H1 (cell line): ENCODE measurements at regions not wholly inside any gene's neighbourhood (a gene's known extent, or its start where the extent isn't known, plus 50 kb on each side); places are given as distances from the start of the nearest gene placed in this dataset.

Experiments used
- CTCF ChIA-PET: fragments of 300-600 bp; sonication (Branson Sonifier 250); formaldehyde crosslinking; loops from one replicate; lab custom pipeline; 2021; ENCODE audit not compliant: partially characterized antibody; lab: Charles Lee
- POLR2A ChIA-PET: fragments of 300-600 bp; sonication (Branson Sonifier 250); formaldehyde crosslinking; loops from one replicate; lab custom pipeline; 2021; ENCODE audit warnings: inconsistent platforms; ENCODE audit not compliant: partially characterized antibody; lab: Charles Lee
- DNase-seq, 2 experiments: peaks; one replicate each; pipeline versions ENCODE4 v3.0.0 to v3.0.0-alpha.2; 2010 to 2022; ENCODE audit warnings: low spot score in 2 of 2, low read depth in 1 of 2, mixed read lengths in 1 of 2
- FAIRE-seq: peaks from 2 replicates; lab custom pipeline; 2011; peaks lifted over from hg19 to GRCh38; lab: Jason Lieb, UNC
- H2AFZ ChIP-seq: 2 replicates; pipeline ENCODE4 v1.8.1; 2012; ENCODE audit warnings: low read length, inconsistent platforms
- H2AK5ac ChIP-seq: 2 replicates; pipeline ENCODE4 v1.6.1; 2013; ENCODE audit warnings: low read depth, low read length
- H2BK120ac ChIP-seq: replicated peaks from 2 replicates; pipeline ENCODE3; 2013; ENCODE audit warnings: low read depth, low read length, inconsistent platforms
- H2BK12ac ChIP-seq: 2 replicates; pipeline ENCODE4 v1.6.1; 2013; ENCODE audit warnings: low read depth, low read length
- H2BK15ac ChIP-seq: 2 replicates; pipeline ENCODE4 v1.6.1; 2013; ENCODE audit warnings: low read length
- H2BK20ac ChIP-seq: 2 replicates; pipeline ENCODE4 v1.6.1; 2013; ENCODE audit warnings: low read length
- H2BK5ac ChIP-seq: 2 replicates; pipeline ENCODE4 v1.6.1; 2013; ENCODE audit warnings: low read depth, low read length
- H3K14ac ChIP-seq: 2 replicates; pipeline ENCODE4 v1.6.1; 2013; ENCODE audit warnings: inconsistent platforms; ENCODE audit not compliant: insufficient read length
- H3K18ac ChIP-seq: 2 replicates; pipeline ENCODE4 v1.6.1; 2013; ENCODE audit warnings: low read length; ENCODE audit errors: extremely low read depth
- H3K23ac ChIP-seq: 2 replicates; pipeline ENCODE4 v1.6.1; 2013; ENCODE audit warnings: inconsistent platforms; ENCODE audit not compliant: insufficient read length
- H3K23me2 ChIP-seq: 2 replicates; pipeline ENCODE4 v1.6.1; 2013; ENCODE audit warnings: low read depth, low read length
- H3K27ac ChIP-seq: 2 replicates; pipeline ENCODE4 v1.6.1; 2011; ENCODE audit warnings: low read depth, low read length, inconsistent platforms
- H3K27me3 ChIP-seq, 4 experiments: replicated peaks in 1 of 4; 1 replicate in 1 of 4; 2 replicates in 3 of 4; pipeline versions ENCODE4 v1.6.1 to v1.8.1; 2011 to 2013; ENCODE audit warnings: low read length in 3 of 4, mild to moderate bottlenecking in 3 of 4, inconsistent platforms in 2 of 4, mixed read lengths in 2 of 4, moderate library complexity in 1 of 4; ENCODE audit not compliant: control insufficient read depth in 3 of 4, insufficient read depth in 3 of 4; ENCODE audit errors: extremely low read depth in 1 of 4
- H3K36me3 ChIP-seq, 4 experiments: 2 replicates each; pipeline versions ENCODE4 v1.6.1 to v1.8.1; 2011 to 2013; ENCODE audit warnings: mild to moderate bottlenecking in 4 of 4, low read length in 3 of 4, moderate library complexity in 2 of 4, control low read depth in 1 of 4, inconsistent platforms in 1 of 4; ENCODE audit not compliant: insufficient read depth in 4 of 4, control insufficient read depth in 2 of 4
- H3K4ac ChIP-seq: replicated peaks from 2 replicates; pipeline ENCODE3; 2013; ENCODE audit warnings: low read length, low read depth, mixed read lengths, inconsistent platforms; ENCODE audit not compliant: insufficient read length
- H3K4me1 ChIP-seq, 4 experiments: replicated peaks in 1 of 4; 1 replicate in 1 of 4; 2 replicates in 3 of 4; pipeline versions ENCODE4 v1.6.1 to v1.8.1; 2011 to 2013; ENCODE audit warnings: low read length in 3 of 4, inconsistent platforms in 2 of 4, mixed read lengths in 1 of 4; ENCODE audit not compliant: insufficient read depth in 4 of 4, control insufficient read depth in 3 of 4
- H3K4me2 ChIP-seq, 2 experiments: 2 replicates each; pipeline versions ENCODE4 v1.6.1 to v1.8.1; 2011 to 2013; ENCODE audit warnings: low read depth in 2 of 2, low read length in 2 of 2, control low read depth in 1 of 2, inconsistent platforms in 1 of 2, mild to moderate bottlenecking in 1 of 2; ENCODE audit not compliant: insufficient read depth in 1 of 2
- H3K4me3 ChIP-seq, 4 experiments: fragments of 200-600, 300-600 bp in 1 of 4; sonication (generic), shearing (Covaris generic), sonication (Bioruptor Twin) in 1 of 4; 2 replicates each; pipeline versions ENCODE4 v1.5.1 to v1.8.1; 2011 to 2016; ENCODE audit warnings: low read length in 4 of 4, low read depth in 3 of 4, control low read depth in 2 of 4, inconsistent platforms in 2 of 4, mild to moderate bottlenecking in 2 of 4, mixed read lengths in 1 of 4, moderate library complexity in 1 of 4; ENCODE audit not compliant: insufficient read depth in 2 of 4; ENCODE audit errors: extremely low read depth in 1 of 4
- H3K56ac ChIP-seq: replicated peaks from 2 replicates; pipeline ENCODE3; 2013; ENCODE audit warnings: low read depth, mild to moderate bottlenecking, mixed read lengths, low read length, inconsistent platforms; ENCODE audit not compliant: insufficient read length
- H3K79me1 ChIP-seq: 2 replicates; pipeline ENCODE4 v1.6.1; 2013; ENCODE audit warnings: low read depth, low read length, control low read depth
- H3K79me2 ChIP-seq, 2 experiments: 2 replicates each; pipeline versions ENCODE4 v1.6.1 to v1.8.1; 2012 to 2013; ENCODE audit warnings: low read length in 2 of 2, mild to moderate bottlenecking in 2 of 2, inconsistent platforms in 1 of 2; ENCODE audit not compliant: insufficient read depth in 2 of 2, control insufficient read depth in 1 of 2
- H3K9ac ChIP-seq, 4 experiments: replicated peaks in 1 of 4; 1 replicate in 1 of 4; 2 replicates in 3 of 4; pipeline versions ENCODE4 v1.6.1 to v1.8.1; 2011 to 2013; ENCODE audit warnings: low read depth in 3 of 4, low read length in 3 of 4, control low read depth in 2 of 4, mild to moderate bottlenecking in 2 of 4, moderate library complexity in 2 of 4, inconsistent platforms in 1 of 4; ENCODE audit errors: extremely low read depth in 1 of 4
- H3K9me3 ChIP-seq, 2 experiments: 2 replicates each; pipeline versions ENCODE4 v1.6.1 to v1.8.1; 2012 to 2013; ENCODE audit warnings: mild to moderate bottlenecking in 2 of 2, moderate library complexity in 2 of 2, control low read depth in 1 of 2, inconsistent platforms in 1 of 2, low read depth in 1 of 2, low read length in 1 of 2, mixed read lengths in 1 of 2; ENCODE audit not compliant: insufficient read depth in 2 of 2
- H4K20me1 ChIP-seq, 2 experiments: replicated peaks in 1 of 2; 2 replicates each; pipeline versions ENCODE3 to v1.8.1; 2011 to 2013; ENCODE audit warnings: inconsistent platforms in 2 of 2, low read length in 2 of 2, mild to moderate bottlenecking in 1 of 2; ENCODE audit not compliant: insufficient read depth in 2 of 2, control insufficient read depth in 1 of 2
- H4K5ac ChIP-seq: 2 replicates; pipeline ENCODE4 v1.6.1; 2013; ENCODE audit warnings: low read length, low read depth, mixed read lengths, inconsistent platforms; ENCODE audit not compliant: insufficient read length
- H4K8ac ChIP-seq: 2 replicates; pipeline ENCODE4 v1.8.0; 2013; ENCODE audit warnings: mild to moderate bottlenecking, moderate library complexity, low read length, inconsistent platforms; ENCODE audit not compliant: insufficient read depth; ENCODE audit errors: extremely low read depth
- H4K91ac ChIP-seq: replicated peaks from 2 replicates; pipeline ENCODE3; 2013; ENCODE audit warnings: low read length, mixed read lengths, inconsistent platforms; ENCODE audit not compliant: insufficient read length
- BACH1 ChIP-seq: IDR thresholded peaks from 2 replicates; pipeline ENCODE4 v1.6.1; 2012; ENCODE audit warnings: low read length, improper control_type of control experiment
- GTF2F1 ChIP-seq: IDR thresholded peaks from 2 replicates; pipeline ENCODE4 v1.6.1; 2012; ENCODE audit warnings: low read depth, low read length, improper control_type of control experiment, borderline replicate concordance
- JUND ChIP-seq: IDR thresholded peaks from 2 replicates; pipeline ENCODE4 v1.6.1; 2011; ENCODE audit warnings: mild to moderate bottlenecking, improper control_type of control experiment, low read length
- ZNF274 ChIP-seq: IDR thresholded peaks from 2 replicates; pipeline ENCODE4 v1.7.0; 2012; ENCODE audit warnings: low read length, borderline replicate concordance; ENCODE audit errors: extremely low read depth

DNA sequence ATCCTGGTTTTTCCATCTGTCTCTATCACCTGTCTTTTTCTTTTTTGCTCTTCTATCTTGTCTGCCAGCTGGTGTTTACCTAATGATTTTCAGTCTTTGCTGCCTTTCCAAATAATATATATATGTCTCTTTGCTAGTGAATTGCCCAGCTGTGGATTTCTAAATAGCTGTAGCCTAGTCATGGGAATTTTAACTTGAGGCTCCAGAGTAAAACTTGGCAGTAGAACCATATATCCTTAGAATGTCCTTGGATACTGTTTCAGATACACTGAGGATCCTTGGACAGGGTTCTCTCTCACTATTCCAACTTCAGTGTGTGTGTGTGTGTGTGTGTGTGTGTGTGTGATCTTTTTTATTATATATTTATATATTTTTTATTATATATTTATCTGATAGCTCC is 2285.3 kb downstream of the LRRC4C start:
- no peaks in the 10 kb centered on the region for H3K36me3 ChIP-seq
- no peak overlapping the region for H4K5ac ChIP-seq
- FAIRE-seq (no peak), DNase-seq (no peak)
- no peak overlapping the region for H3K14ac ChIP-seq
- H3K27ac ChIP-seq: no peak overlapping the region
- H3K79me1 ChIP-seq: no peaks in the 10 kb centered on the region
- no peak overlapping the region for H3K4me3 ChIP-seq
- ChIA-PET POLR2A (no interaction called here), CTCF (interaction anchor here (0.7 to 2.4 kb wide), 4 partner anchors 9 to 201 kb away, joined by 3 to 6 read pairs (median 4); no protein-coding TSS in a partner anchor)
- H4K20me1 ChIP-seq: no peaks in the 10 kb centered on the region
- no peak overlapping the region for H2BK20ac ChIP-seq
- H4K8ac ChIP-seq: no peak overlapping the region
- H3K23ac ChIP-seq: no peak overlapping the region
- TF ChIP-seq BACH1: no peak
- TF ChIP-seq ZNF274: no peak
- no peak for TF ChIP-seq GTF2F1
- TF ChIP-seq JUND: no peak
- H2AK5ac ChIP-seq: no peak overlapping the region
- no peak overlapping the region for H2BK120ac ChIP-seq
- H3K23me2 ChIP-seq: no peaks in the 10 kb centered on the region
- no peak overlapping the region for H3K9ac ChIP-seq
- H3K9me3 ChIP-seq: no peaks in the 10 kb centered on the region
- no peak overlapping the region for H3K18ac ChIP-seq
- H2AFZ ChIP-seq: no peak overlapping the region
- no peaks in the 10 kb centered on the region for H3K79me2 ChIP-seq
- H4K91ac ChIP-seq: no peak overlapping the region
- H2BK12ac ChIP-seq: no peak overlapping the region
- H3K56ac ChIP-seq: no peak overlapping the region
- no peak overlapping the region for H3K4me2 ChIP-seq
- no peak overlapping the region for H2BK5ac ChIP-seq
- H3K4me1 ChIP-seq: no peaks in the 10 kb centered on the region
- H3K27me3 ChIP-seq: no peaks in the 10 kb centered on the region
- H3K4ac ChIP-seq: no peak overlapping the region
- H2BK15ac ChIP-seq: no peak overlapping the region
